Peyer's patch (tissue), 4 donors: ENCODE measurements at regions not wholly inside any gene's neighbourhood (a gene's known extent, or its start where the extent isn't known, plus 50 kb on each side); places are given as distances from the start of the nearest gene placed in this dataset.

Source experiments
- POLR2A ChIP-seq, 2 donors: fragments of 450-650 bp; IDR thresholded peaks; one replicate each; pipeline ENCODE4 v1.5.1; 2017; ENCODE audit warnings: antibody characterized with exemption in 2 of 2, mild to moderate bottlenecking in 2 of 2, moderate library complexity in 2 of 2
- TF ChIP-seq, protein P1 (sequence below), 6 experiments: fragments of 450-650 bp in 4 of 6; fragments of 200-600 bp in 2 of 6; sonication (generic) in 1 of 6; IDR thresholded peaks; one replicate each; pipeline ENCODE4 v1.5.1; 2017 to 2019; ENCODE audit warnings: antibody characterized with exemption in 6 of 6, mild to moderate bottlenecking in 3 of 6, moderate library complexity in 1 of 6

GRCh38 chr16:59527206-59527997 lies 793.3 kb upstream of the GOT2 start:
- no peak for TF ChIP-seq POLR2A (IDR thresholded peaks at IDR 0.05)
- TF ChIP-seq, protein P1, sequence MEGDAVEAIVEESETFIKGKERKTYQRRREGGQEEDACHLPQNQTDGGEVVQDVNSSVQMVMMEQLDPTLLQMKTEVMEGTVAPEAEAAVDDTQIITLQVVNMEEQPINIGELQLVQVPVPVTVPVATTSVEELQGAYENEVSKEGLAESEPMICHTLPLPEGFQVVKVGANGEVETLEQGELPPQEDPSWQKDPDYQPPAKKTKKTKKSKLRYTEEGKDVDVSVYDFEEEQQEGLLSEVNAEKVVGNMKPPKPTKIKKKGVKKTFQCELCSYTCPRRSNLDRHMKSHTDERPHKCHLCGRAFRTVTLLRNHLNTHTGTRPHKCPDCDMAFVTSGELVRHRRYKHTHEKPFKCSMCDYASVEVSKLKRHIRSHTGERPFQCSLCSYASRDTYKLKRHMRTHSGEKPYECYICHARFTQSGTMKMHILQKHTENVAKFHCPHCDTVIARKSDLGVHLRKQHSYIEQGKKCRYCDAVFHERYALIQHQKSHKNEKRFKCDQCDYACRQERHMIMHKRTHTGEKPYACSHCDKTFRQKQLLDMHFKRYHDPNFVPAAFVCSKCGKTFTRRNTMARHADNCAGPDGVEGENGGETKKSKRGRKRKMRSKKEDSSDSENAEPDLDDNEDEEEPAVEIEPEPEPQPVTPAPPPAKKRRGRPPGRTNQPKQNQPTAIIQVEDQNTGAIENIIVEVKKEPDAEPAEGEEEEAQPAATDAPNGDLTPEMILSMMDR (IDR thresholded peaks at IDR 0.05) = no peak
